OCI-LY1 (cell line): ENCODE measurements at regions not wholly inside any gene's neighbourhood (a gene's known extent, or its start where the extent isn't known, plus 50 kb on each side); places are given as distances from the start of the nearest gene placed in this dataset.
"Not testable (repeated sequence)": the region's sequence is repeated elsewhere in the genome, so short reads cannot be mapped to it uniquely, and the experiment has no call there.

Source experiments
- H2AFZ ChIP-seq: fragments of 200-600 bp; sonication (generic), shearing (Covaris generic); 2 replicates; pipeline ENCODE4 v1.6.0; 2014; ENCODE audit warnings: antibody characterized with exemption, mild to moderate bottlenecking, low read length
- H3F3A ChIP-seq: fragments of 200-600 bp; sonication (generic), shearing (Covaris generic); 2 replicates; pipeline ENCODE4 v1.6.0; 2014; ENCODE audit warnings: mild to moderate bottlenecking, antibody characterized with exemption, low read length, moderate library complexity; ENCODE audit not compliant: insufficient read depth
- H3K27ac ChIP-seq: fragments of 200-600 bp; sonication (generic); 2 replicates; pipeline ENCODE4 v1.5.1; 2014; ENCODE audit warnings: low read length, mixed run types, mild to moderate bottlenecking, low read depth; ENCODE audit not compliant: poor library complexity, severe bottlenecking
- H3K27me3 ChIP-seq: fragments of 200-600 bp; sonication (generic); 2 replicates; pipeline ENCODE4 v1.6.0; 2014; ENCODE audit warnings: antibody characterized with exemption, mild to moderate bottlenecking, low read length, moderate library complexity; ENCODE audit not compliant: insufficient read depth
- H3K36me3 ChIP-seq: fragments of 200-600 bp; sonication (generic); 2 replicates; pipeline ENCODE4 v1.6.1; 2014; ENCODE audit warnings: mild to moderate bottlenecking, antibody characterized with exemption, low read length, moderate library complexity, mixed read lengths; ENCODE audit not compliant: insufficient read depth
- H3K4me1 ChIP-seq: fragments of 200-600 bp; sonication (generic); 2 replicates; pipeline ENCODE4 v1.5.1; 2014; ENCODE audit warnings: mild to moderate bottlenecking, low read length, moderate library complexity; ENCODE audit not compliant: insufficient read depth, severe bottlenecking
- H3K4me2 ChIP-seq: fragments of 200-600 bp; sonication (generic), shearing (Covaris generic); 2 replicates; pipeline ENCODE4 v1.6.1; 2014; ENCODE audit warnings: low read length
- H3K4me3 ChIP-seq: fragments of 200-600 bp; sonication (generic); 2 replicates; pipeline ENCODE4 v1.5.1; 2014; ENCODE audit warnings: low read length, low read depth, mild to moderate bottlenecking, mixed read lengths; ENCODE audit not compliant: poor library complexity, severe bottlenecking
- H3K79me2 ChIP-seq: fragments of 200-600 bp; shearing (Covaris generic); 2 replicates; pipeline ENCODE4 v1.6.1; 2016; ENCODE audit warnings: mixed run types, low read length, mixed read lengths; ENCODE audit not compliant: insufficient read depth
- H3K9ac ChIP-seq: fragments of 200-600 bp; sonication (generic), shearing (Covaris generic); 2 replicates; pipeline ENCODE4 v1.6.1; 2014; ENCODE audit warnings: mild to moderate bottlenecking, low read length, mixed read lengths
- H3K9me2 ChIP-seq: fragments of 200-600 bp; sonication (generic), shearing (Covaris generic); 2 replicates; pipeline ENCODE4 v1.6.1; 2014; ENCODE audit warnings: low read depth, mild to moderate bottlenecking, low read length, mixed read lengths
- H3K9me3 ChIP-seq: fragments of 200-600 bp; shearing (Covaris generic); 2 replicates; pipeline ENCODE4 v1.6.1; 2014; ENCODE audit warnings: low read length, mixed read lengths
- H4K20me1 ChIP-seq: fragments of 200-600 bp; sonication (generic), shearing (Covaris generic); 2 replicates; pipeline ENCODE4 v1.6.0; 2016; ENCODE audit warnings: mild to moderate bottlenecking, low read length; ENCODE audit not compliant: insufficient read depth
- CTCF ChIP-seq: fragments of 200-600 bp; sonication (generic), shearing (Covaris generic); IDR thresholded peaks from 2 replicates; pipeline ENCODE4 v1.5.1; 2017; ENCODE audit warnings: mild to moderate bottlenecking, antibody characterized with exemption, low read length, moderate library complexity, mixed read lengths
- EZH2 ChIP-seq: fragments of 200-600 bp; sonication (generic), shearing (Covaris generic); IDR thresholded peaks from 2 replicates; pipeline ENCODE4 v1.8.0; 2017; ENCODE audit warnings: borderline replicate concordance, mixed run types, mild to moderate bottlenecking, antibody characterized with exemption, low read length, moderate library complexity, mixed read lengths

GRCh38 chr5:45772402-45772801, 76.2 kb upstream of the HCN1 start:
- H3F3A ChIP-seq: no peaks in the 10 kb centered on the region
- no peaks in the 10 kb centered on the region for H3K36me3 ChIP-seq
- no peaks in the 10 kb centered on the region for H3K27me3 ChIP-seq
- no peaks in the 10 kb centered on the region for H4K20me1 ChIP-seq
- no peaks in the 10 kb centered on the region for H3K9me2 ChIP-seq
- no peaks in the 10 kb centered on the region for H3K79me2 ChIP-seq
- H3K27ac ChIP-seq: no peak overlapping the region
- H3K4me3 ChIP-seq: no peak overlapping the region
- H3K4me2 ChIP-seq: no peak overlapping the region
- H3K4me1 ChIP-seq: peaks cover 5% of the 10 kb centered on the region
- no peak overlapping the region for H3K9ac ChIP-seq
- TF ChIP-seq EZH2 (no peak), CTCF (no peak)
- no peaks in the 10 kb centered on the region for H3K9me3 ChIP-seq
- H2AFZ ChIP-seq: no peak overlapping the region

DNA sequence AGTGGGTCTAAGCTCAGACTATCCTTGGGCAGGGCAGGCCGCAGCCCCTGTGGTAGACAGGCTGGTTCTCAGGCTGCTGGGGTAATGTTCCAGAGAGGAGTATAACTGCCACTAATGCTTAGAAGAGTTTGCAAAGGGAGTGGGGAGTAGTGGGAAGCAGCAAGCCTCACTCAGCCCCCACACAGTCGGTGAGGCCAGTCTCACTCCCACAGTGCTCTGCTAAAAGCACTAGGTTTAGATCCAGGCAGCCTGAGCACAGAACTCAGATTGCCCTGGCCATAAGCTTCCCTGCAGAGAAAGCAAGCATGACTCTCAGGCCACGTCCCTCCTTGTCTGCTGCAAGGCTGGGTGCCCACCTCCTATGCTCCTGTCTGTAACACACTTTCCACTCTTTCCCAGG, 69.4 kb upstream of the HCN1 start:
- Histone ChIP-seq H3K4me1 (no peaks in the 10 kb centered on the region), H4K20me1 (no peaks in the 10 kb centered on the region), H3K27ac (no peak overlapping the region), H3K4me2 (no peak overlapping the region), H3K27me3 (no peaks in the 10 kb centered on the region), H3K4me3 (no peak overlapping the region), H2AFZ (no peak overlapping the region), H3K9ac (no peak overlapping the region), H3F3A (no peaks in the 10 kb centered on the region), H3K79me2 (no peaks in the 10 kb centered on the region), H3K9me2 (no peaks in the 10 kb centered on the region), H3K36me3 (no peaks in the 10 kb centered on the region), H3K9me3 (no peaks in the 10 kb centered on the region)
- TF ChIP-seq CTCF (no peak), EZH2 (no peak)

DNA sequence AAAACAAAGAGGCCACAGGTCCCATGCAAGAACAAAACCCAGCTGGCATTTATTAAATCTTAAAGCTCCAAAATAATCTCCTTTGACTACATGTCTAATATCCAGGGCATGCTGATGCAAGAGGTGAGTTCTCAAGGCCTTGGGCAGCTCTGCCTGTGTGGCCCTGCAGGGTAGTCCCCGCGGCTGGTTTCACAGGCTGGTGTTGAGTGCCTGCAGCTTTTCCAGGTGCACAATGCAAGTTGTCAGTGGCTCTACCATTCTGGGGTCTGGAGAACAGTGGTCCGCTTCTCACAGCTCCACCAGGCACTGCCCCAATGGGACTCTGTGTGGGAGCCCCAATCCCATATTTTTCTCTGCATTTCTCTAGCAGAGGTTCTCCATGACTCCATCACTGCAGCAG, 54.4 kb upstream of the HCN1 start:
- no peak overlapping the region for H3K9ac ChIP-seq
- H3K36me3 ChIP-seq: no peaks in the 10 kb centered on the region
- no peaks in the 10 kb centered on the region for H3K27me3 ChIP-seq
- no peak overlapping the region for H2AFZ ChIP-seq
- no peak overlapping the region for H3K4me3 ChIP-seq
- no peaks in the 10 kb centered on the region for H3K9me3 ChIP-seq
- H3K27ac ChIP-seq: no peak overlapping the region
- H3K4me2 ChIP-seq: no peak overlapping the region
- no peaks in the 10 kb centered on the region for H4K20me1 ChIP-seq
- H3K9me2 ChIP-seq: no peaks in the 10 kb centered on the region
- H3K4me1 ChIP-seq: no peaks in the 10 kb centered on the region
- no peaks in the 10 kb centered on the region for H3F3A ChIP-seq
- H3K79me2 ChIP-seq: no peaks in the 10 kb centered on the region
- no peak for TF ChIP-seq CTCF
- TF ChIP-seq EZH2: no peak

- H3K36me3 ChIP-seq, H3K9me3 ChIP-seq, H3K79me2 ChIP-seq, H3K27me3 ChIP-seq, H3K27ac ChIP-seq, H3K9me2 ChIP-seq, H3K9ac ChIP-seq, H3K4me1 ChIP-seq, H4K20me1 ChIP-seq, H3K4me2 ChIP-seq, H3F3A ChIP-seq, H3K4me3 ChIP-seq, H2AFZ ChIP-seq: not testable (repeated sequence)
Measured at GRCh38 chr5:45748511-45748910, 52.3 kb upstream of the HCN1 start.
